HUES6 (cell line): ENCODE measurements at regions not wholly inside any gene's neighbourhood (a gene's known extent, or its start where the extent isn't known, plus 50 kb on each side); places are given as distances from the start of the nearest gene placed in this dataset.

Experiments
- H3K27ac ChIP-seq: 2 replicates; pipeline ENCODE4 v1.7.0; 2013; ENCODE audit warnings: low read depth, mild to moderate bottlenecking, low read length, inconsistent platforms
- H3K27me3 ChIP-seq: 2 replicates; pipeline ENCODE4 v1.6.1; 2013; ENCODE audit warnings: low read length; ENCODE audit not compliant: control insufficient read depth, insufficient read depth
- H3K36me3 ChIP-seq: 2 replicates; pipeline ENCODE4 v1.6.1; 2013; ENCODE audit warnings: low read length; ENCODE audit not compliant: control insufficient read depth, insufficient read depth
- H3K4me1 ChIP-seq: 2 replicates; pipeline ENCODE4 v1.6.1; 2013; ENCODE audit warnings: low read length; ENCODE audit not compliant: control insufficient read depth, insufficient read depth
- H3K4me3 ChIP-seq: 2 replicates; pipeline ENCODE4 v1.5.1; 2013; ENCODE audit warnings: low read depth, low read length
- H3K9ac ChIP-seq: one replicate; pipeline ENCODE4 v1.6.1; 2013; ENCODE audit warnings: mild to moderate bottlenecking, low read length
- H3K9me3 ChIP-seq: 2 replicates; pipeline ENCODE4 v1.6.1; 2013; ENCODE audit warnings: low read depth, low read length; ENCODE audit not compliant: control insufficient read depth, insufficient read depth

DNA sequence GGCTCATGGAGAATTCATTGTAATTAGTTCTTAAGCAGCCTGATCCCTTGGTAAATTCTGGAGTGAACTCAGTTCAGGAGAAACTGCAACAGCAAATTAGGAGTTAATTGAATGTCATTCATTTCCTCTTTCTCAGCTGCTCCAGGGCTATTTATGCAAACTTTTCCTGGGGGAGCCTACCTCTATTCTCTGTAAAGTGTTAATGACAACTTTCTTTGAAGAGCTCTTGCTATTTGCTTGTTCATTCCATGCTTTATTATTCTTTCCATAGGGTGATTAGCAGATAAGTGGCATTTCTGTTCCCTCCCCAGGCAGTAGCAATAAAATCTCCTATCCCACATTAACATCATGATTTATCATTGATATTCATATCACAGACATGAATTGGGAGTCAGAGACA is 267.6 kb upstream of the DDI1 start:
- H3K4me3 ChIP-seq = no peak overlapping the region
- no peak overlapping the region for H3K27ac ChIP-seq
- no peaks in the 10 kb centered on the region for H3K36me3 ChIP-seq
- H3K9me3 ChIP-seq = no peaks in the 10 kb centered on the region
- H3K27me3 ChIP-seq = no peaks in the 10 kb centered on the region; the same call in 1 of the 2 replicates
- no peak overlapping the region for H3K9ac ChIP-seq
- H3K4me1 ChIP-seq = peaks cover 21% of the 10 kb centered on the region

GRCh38 chr11:103773059-103773458 is 263.4 kb upstream of the DDI1 start:
- Histone ChIP-seq H3K4me1 (peaks cover 15% of the 10 kb centered on the region), H3K27ac (no peak overlapping the region), H3K36me3 (no peaks in the 10 kb centered on the region)

GRCh38 chr11:103773537-103773936 is 262.9 kb upstream of the DDI1 start:
- Histone ChIP-seq H3K36me3 (no peaks in the 10 kb centered on the region), H3K9ac (no peak overlapping the region), H3K4me3 (no peak overlapping the region), H3K9me3 (no peaks in the 10 kb centered on the region), H3K27ac (no peak overlapping the region), H3K4me1 (peaks cover 11% of the 10 kb centered on the region), H3K27me3 (no peaks in the 10 kb centered on the region)

More at GRCh38 chr11:103773059-103773458, 263.4 kb upstream of the DDI1 start:
- H3K9ac ChIP-seq = no peak overlapping the region
- H3K27me3 ChIP-seq = no peaks in the 10 kb centered on the region
- H3K9me3 ChIP-seq = no peaks in the 10 kb centered on the region
- H3K4me3 ChIP-seq = no peak overlapping the region

GRCh38 chr11:103779054-103779453 is 257.4 kb upstream of the DDI1 start:
- no peak overlapping the region for H3K4me3 ChIP-seq

GRCh38 chr11:103789952-103790351 is 246.5 kb upstream of the DDI1 start:
- Histone ChIP-seq H3K27ac (no peak overlapping the region), H3K4me3 (no peak overlapping the region), H3K9ac (no peak overlapping the region), H3K27me3 (no peaks in the 10 kb centered on the region), H3K36me3 (no peaks in the 10 kb centered on the region), H3K4me1 (no peaks in the 10 kb centered on the region), H3K9me3 (peaks cover 21% of the 10 kb centered on the region; the same call in 1 of the 2 replicates)

More at GRCh38 chr11:103779054-103779453, 257.4 kb upstream of the DDI1 start:
- Histone ChIP-seq H3K27ac (no peak overlapping the region), H3K36me3 (no peaks in the 10 kb centered on the region), H3K27me3 (no peaks in the 10 kb centered on the region), H3K4me1 (peaks cover 3% of the 10 kb centered on the region; the same call in 1 of the 2 replicates), H3K9me3 (no peaks in the 10 kb centered on the region), H3K9ac (no peak overlapping the region)

DNA sequence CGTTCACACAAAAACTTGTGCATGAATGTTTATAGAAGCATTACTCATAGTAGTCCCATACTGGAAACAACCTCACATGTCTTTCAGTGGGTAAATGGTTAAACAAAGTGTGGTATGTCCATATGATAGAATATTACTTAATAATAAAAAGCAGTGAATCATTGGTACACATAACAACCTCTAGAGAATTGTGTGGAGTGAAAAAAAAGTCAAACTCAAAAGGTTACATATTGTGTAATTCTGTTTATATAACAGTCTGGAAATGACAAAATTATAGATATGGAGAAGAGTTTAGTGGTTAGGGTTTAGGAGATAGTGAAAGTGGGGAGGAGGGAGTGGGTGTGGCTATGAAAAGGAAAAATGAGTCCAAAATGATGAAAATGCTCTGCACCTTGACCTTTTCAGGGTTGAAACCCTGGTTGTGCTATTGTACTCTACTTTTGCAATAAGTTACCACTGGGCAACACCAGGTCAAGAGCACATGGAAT is 243.4 kb upstream of the DDI1 start:
- Histone ChIP-seq H3K27ac (no peak overlapping the region), H3K4me3 (no peak overlapping the region), H3K9ac (no peak overlapping the region), H3K9me3 (0 out of 2 replicates have a peak, but pooled peaks cover 7% of the 10 kb centered on the region), H3K27me3 (no peaks in the 10 kb centered on the region), H3K36me3 (no peaks in the 10 kb centered on the region), H3K4me1 (no peaks in the 10 kb centered on the region)

DNA sequence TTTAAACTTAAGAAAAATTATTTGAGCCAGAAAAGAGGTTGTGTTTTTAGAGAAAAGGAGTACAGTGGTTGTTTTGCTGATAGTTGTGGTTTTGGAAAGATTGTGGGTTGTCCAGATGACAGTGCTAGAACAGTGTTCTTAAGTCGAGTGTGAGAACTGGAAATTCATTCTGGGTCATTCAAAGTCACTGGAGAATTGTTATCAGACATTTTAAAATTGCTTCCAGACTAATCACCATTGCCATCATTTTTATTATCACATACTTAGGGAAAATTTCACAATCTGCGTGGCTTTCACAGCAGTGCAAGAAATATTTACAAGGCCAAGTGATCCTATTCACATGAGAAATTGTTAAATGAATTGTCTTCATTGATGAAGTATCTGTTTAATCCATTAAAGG is 242.2 kb upstream of the DDI1 start:
- Histone ChIP-seq H3K9ac (no peak overlapping the region), H3K4me1 (no peaks in the 10 kb centered on the region), H3K36me3 (no peaks in the 10 kb centered on the region), H3K9me3 (0 out of 2 replicates have a peak, but pooled peaks cover 7% of the 10 kb centered on the region), H3K27me3 (no peaks in the 10 kb centered on the region), H3K27ac (no peak overlapping the region), H3K4me3 (no peak overlapping the region)

DNA sequence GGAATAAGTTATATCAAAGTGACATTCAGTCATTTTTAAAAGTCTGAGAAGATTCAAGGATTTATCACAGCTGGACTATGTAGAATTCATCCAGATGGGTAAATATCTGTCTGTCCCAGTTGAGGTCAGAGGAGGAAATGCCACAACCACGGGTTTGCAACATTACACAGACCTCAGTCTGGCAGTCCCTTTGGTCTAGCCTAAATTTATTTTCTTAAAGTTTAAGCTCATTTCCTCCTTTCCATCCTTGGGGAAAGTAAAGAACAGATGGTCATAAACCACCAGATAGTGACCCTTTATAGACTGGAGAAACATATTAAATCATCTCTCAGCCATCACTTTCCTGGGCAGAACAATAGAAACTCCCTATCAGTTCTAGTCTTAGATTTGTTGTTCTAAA is 238.4 kb upstream of the DDI1 start:
- peaks cover 11% of the 10 kb centered on the region; the same call in 1 of the 2 replicates for H3K4me1 ChIP-seq
- H3K4me3 ChIP-seq = no peak overlapping the region
- no peak overlapping the region for H3K9ac ChIP-seq
- no peaks in the 10 kb centered on the region for H3K36me3 ChIP-seq
- H3K27ac ChIP-seq = no peak overlapping the region
- H3K27me3 ChIP-seq = no peaks in the 10 kb centered on the region
- no peaks in the 10 kb centered on the region for H3K9me3 ChIP-seq

DNA sequence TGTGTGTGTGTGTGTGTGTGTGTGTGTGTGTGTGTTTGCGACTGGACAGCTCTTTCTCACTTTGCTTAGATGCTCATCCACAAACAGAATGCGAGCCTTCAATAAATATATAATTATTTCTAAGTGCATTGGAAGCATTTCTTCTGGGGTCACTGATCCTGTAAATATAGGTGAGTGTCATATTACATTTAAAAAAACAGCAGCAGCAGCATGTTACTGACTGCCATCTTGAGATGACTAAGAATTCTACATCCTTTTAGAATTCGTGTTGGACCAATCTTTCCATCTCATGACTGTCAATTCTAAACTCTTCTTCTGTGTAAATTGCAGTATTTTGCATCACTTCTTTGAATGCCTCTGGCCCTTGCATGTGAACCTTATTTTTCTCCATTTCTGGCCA is 238.0 kb upstream of the DDI1 start:
- H3K4me1 ChIP-seq = peaks cover 11% of the 10 kb centered on the region; the same call in 1 of the 2 replicates
- no peak overlapping the region for H3K27ac ChIP-seq
- no peaks in the 10 kb centered on the region for H3K27me3 ChIP-seq
- no peak overlapping the region for H3K4me3 ChIP-seq
- H3K9me3 ChIP-seq = no peaks in the 10 kb centered on the region
- H3K9ac ChIP-seq = no peak overlapping the region
- no peaks in the 10 kb centered on the region for H3K36me3 ChIP-seq

- Histone ChIP-seq H3K27ac (peak overlapping the region; percentile 43; the same call in 1 of the 2 replicates), H3K9ac (no peak overlapping the region), H3K9me3 (no peaks in the 10 kb centered on the region)
These were observed 235.9 kb upstream of the DDI1 start for GRCh38 chr11:103800406-103801114.

GRCh38 chr11:103803062-103803461 is 233.4 kb upstream of the DDI1 start:
- no peaks in the 10 kb centered on the region for H3K9me3 ChIP-seq
- no peak overlapping the region for H3K27ac ChIP-seq
- H3K4me3 ChIP-seq = no peak overlapping the region; the same call in 1 of the 2 replicates
- no peak overlapping the region for H3K9ac ChIP-seq
- H3K36me3 ChIP-seq = no peaks in the 10 kb centered on the region
- no peaks in the 10 kb centered on the region for H3K27me3 ChIP-seq
- peaks cover 11% of the 10 kb centered on the region; the same call in 1 of the 2 replicates for H3K4me1 ChIP-seq

More at GRCh38 chr11:103800406-103801114, 235.9 kb upstream of the DDI1 start:
- no peak overlapping the region for H3K4me3 ChIP-seq
- H3K27me3 ChIP-seq = no peaks in the 10 kb centered on the region
- H3K4me1 ChIP-seq = peaks cover 11% of the 10 kb centered on the region; the same call in 1 of the 2 replicates
- H3K36me3 ChIP-seq = no peaks in the 10 kb centered on the region
